Stomach smooth muscle (tissue), 2 donors: ENCODE measurements at regions not wholly inside any gene's neighbourhood (a gene's known extent, or its start where the extent isn't known, plus 50 kb on each side); places are given as distances from the start of the nearest gene placed in this dataset.
"Not testable (repeated sequence)": the region's sequence is repeated elsewhere in the genome, so short reads cannot be mapped to it uniquely, and the experiment has no call there.

Source experiments
- H3K27ac ChIP-seq: one replicate; pipeline ENCODE4 v1.7.0; 2013; ENCODE audit warnings: mild to moderate bottlenecking, low read length, inconsistent platforms
- H3K27me3 ChIP-seq, 2 donors: one replicate each; pipeline ENCODE4 v1.7.0; 2013; ENCODE audit warnings: low read length in 2 of 2; ENCODE audit not compliant: insufficient read depth in 2 of 2, control insufficient read depth in 1 of 2
- H3K36me3 ChIP-seq, 2 donors: one replicate each; pipeline ENCODE4 v1.7.0; 2013; ENCODE audit warnings: low read length in 2 of 2; ENCODE audit not compliant: control insufficient read depth in 2 of 2, insufficient read depth in 2 of 2
- H3K4me1 ChIP-seq: one replicate; pipeline ENCODE4 v1.7.0; 2013; ENCODE audit warnings: low read length; ENCODE audit not compliant: control insufficient read depth, insufficient read depth
- H3K4me3 ChIP-seq, 2 donors: one replicate each; pipeline ENCODE4 v1.7.0; 2013; ENCODE audit warnings: low read length in 2 of 2
- H3K9ac ChIP-seq, 2 donors: one replicate each; pipeline ENCODE4 v1.7.0; 2013; ENCODE audit warnings: low read length in 2 of 2, mild to moderate bottlenecking in 1 of 2
- H3K9me3 ChIP-seq, 2 donors: one replicate each; pipeline ENCODE4 v1.7.0; 2013; ENCODE audit warnings: low read length in 2 of 2; ENCODE audit not compliant: control insufficient read depth in 2 of 2
- donor health status: healthy.
- donor health status: Pancreatic carcinoma.

DNA sequence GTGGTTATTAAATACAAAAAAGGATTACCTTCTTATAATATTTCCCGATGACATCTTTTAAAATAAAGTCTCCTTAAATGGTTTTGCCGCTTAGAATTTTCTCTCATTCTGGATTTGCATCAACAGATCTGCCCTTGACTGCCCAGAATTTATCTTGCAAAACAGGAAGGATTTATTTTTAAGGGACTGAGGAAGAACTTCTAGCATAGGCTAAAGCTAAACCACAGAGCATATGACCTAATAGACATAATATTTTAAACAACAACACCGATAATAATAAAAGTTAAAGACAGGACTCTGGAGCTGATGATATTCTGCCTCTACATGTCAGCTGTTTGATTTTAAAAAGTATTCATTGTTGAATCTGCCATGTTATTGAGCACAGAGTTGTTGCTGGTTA, 145.3 kb upstream of the ADCY2 start:
- Histone ChIP-seq H3K9me3 (no peaks in the 10 kb centered on the region), H3K27me3 (no peaks in the 10 kb centered on the region), H3K36me3 (no peaks in the 10 kb centered on the region), H3K9ac (no peak overlapping the region), H3K4me1 (no peaks in the 10 kb centered on the region), H3K4me3 (no peak overlapping the region), H3K27ac (no peak overlapping the region)

DNA sequence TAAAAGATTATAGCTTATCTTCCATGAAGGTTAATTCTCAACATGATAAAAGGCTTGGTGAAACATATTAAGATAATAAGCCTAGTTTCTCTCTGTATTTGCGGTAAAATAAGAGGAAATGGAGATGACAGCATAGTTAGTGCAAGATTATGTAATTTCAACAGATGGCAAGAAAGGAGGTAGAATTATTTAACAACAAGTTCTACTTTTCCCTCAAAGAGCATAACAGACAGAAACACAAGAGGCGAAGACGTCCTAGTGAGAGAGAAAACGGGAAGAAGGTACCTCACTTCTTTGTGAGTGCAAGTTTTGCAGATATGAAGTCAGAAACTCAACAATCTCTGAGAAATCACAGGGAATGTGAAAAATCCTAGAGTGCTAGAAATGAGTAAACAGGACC, 144.8 kb upstream of the ADCY2 start:
- no peak overlapping the region for H3K9ac ChIP-seq
- H3K4me1 ChIP-seq = no peaks in the 10 kb centered on the region
- H3K36me3 ChIP-seq = no peaks in the 10 kb centered on the region
- H3K27me3 ChIP-seq = no peaks in the 10 kb centered on the region
- H3K4me3 ChIP-seq = no peak overlapping the region
- H3K27ac ChIP-seq = no peak overlapping the region
- H3K9me3 ChIP-seq = no peaks in the 10 kb centered on the region

GRCh38 chr5:7261049-7261448, 134.9 kb upstream of the ADCY2 start:
- H3K4me1 ChIP-seq = no peaks in the 10 kb centered on the region
- no peaks in the 10 kb centered on the region for H3K27me3 ChIP-seq
- no peak overlapping the region for H3K4me3 ChIP-seq
- no peak overlapping the region for H3K9ac ChIP-seq
- no peaks in the 10 kb centered on the region for H3K36me3 ChIP-seq
- no peaks in the 10 kb centered on the region for H3K9me3 ChIP-seq
- no peak overlapping the region for H3K27ac ChIP-seq

GRCh38 chr5:7261900-7262299, 134.0 kb upstream of the ADCY2 start:
- Histone ChIP-seq H3K27me3 (no peaks in the 10 kb centered on the region), H3K9me3 (no peaks in the 10 kb centered on the region), H3K9ac (no peak overlapping the region), H3K36me3 (no peaks in the 10 kb centered on the region), H3K4me1 (no peaks in the 10 kb centered on the region), H3K4me3 (no peak overlapping the region), H3K27ac (no peak overlapping the region)

GRCh38 chr5:7263398-7264015, 132.4 kb upstream of the ADCY2 start:
- H3K27me3 ChIP-seq, H3K4me1 ChIP-seq, H3K4me3 ChIP-seq, H3K36me3 ChIP-seq, H3K9me3 ChIP-seq, H3K27ac ChIP-seq, H3K9ac ChIP-seq: not testable (repeated sequence)

- not testable (repeated sequence) for H3K27me3 ChIP-seq, H3K9ac ChIP-seq, H3K4me3 ChIP-seq, H3K36me3 ChIP-seq, H3K4me1 ChIP-seq, H3K27ac ChIP-seq, H3K9me3 ChIP-seq
Measured at GRCh38 chr5:7265776-7266175, 130.2 kb upstream of the ADCY2 start.

DNA sequence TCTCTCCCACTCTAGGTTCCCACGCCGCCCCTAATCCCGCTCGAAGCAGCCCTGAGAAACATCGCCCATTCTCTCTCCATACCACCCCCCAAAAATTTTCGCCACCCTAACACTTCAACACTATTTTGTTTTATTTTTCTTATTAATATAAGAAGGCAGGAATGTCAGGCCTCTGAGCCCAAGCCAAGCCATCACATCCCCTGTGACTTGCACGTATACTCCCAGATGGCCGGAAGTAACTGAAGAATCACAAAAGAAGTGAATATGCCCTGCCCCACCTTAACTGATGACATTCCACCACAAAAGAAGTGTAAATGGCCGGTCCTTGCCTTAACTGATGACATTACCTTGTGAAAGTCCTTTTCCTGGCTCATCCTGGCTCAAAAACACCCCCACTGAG, 127.2 kb upstream of the ADCY2 start:
- not testable (repeated sequence) for H3K27ac ChIP-seq, H3K4me1 ChIP-seq, H3K9ac ChIP-seq, H3K36me3 ChIP-seq, H3K4me3 ChIP-seq, H3K27me3 ChIP-seq, H3K9me3 ChIP-seq

DNA sequence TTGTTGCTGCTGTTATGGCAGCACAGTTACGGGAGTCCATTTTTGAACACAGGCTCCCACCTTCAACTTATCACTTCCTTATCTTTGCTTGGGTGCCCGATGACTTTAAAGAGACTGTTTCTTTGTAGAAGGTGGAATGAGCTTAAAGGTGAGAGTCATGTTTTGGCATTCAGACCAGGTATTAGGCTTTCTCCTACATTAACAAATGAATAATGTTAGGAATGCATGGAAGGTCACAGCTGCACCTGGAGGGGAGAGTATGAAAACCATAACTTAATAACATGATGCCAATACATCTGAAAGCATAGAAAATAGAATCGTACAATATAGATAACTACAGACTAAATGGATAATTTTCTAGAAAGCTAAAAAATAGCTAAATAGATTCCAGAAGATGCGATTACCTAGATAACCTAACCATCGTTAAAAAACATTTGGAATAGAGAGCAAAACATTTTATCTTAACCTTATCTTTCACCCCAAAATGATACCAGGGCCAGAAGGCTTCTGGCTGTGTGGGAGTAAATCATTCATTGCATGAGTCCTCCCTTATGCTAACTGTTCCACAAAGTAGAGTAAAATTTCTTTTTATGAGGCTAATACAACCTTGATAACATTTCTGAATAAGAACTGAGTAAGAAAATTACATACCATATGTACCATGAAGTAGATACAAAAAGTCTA, 126.2 kb upstream of the ADCY2 start:
- Histone ChIP-seq H3K36me3 (no peaks in the 10 kb centered on the region), H3K4me1 (no peaks in the 10 kb centered on the region), H3K9ac (no peak overlapping the region), H3K4me3 (no peak overlapping the region), H3K9me3 (no peaks in the 10 kb centered on the region), H3K27me3 (no peaks in the 10 kb centered on the region), H3K27ac (no peak overlapping the region)

DNA sequence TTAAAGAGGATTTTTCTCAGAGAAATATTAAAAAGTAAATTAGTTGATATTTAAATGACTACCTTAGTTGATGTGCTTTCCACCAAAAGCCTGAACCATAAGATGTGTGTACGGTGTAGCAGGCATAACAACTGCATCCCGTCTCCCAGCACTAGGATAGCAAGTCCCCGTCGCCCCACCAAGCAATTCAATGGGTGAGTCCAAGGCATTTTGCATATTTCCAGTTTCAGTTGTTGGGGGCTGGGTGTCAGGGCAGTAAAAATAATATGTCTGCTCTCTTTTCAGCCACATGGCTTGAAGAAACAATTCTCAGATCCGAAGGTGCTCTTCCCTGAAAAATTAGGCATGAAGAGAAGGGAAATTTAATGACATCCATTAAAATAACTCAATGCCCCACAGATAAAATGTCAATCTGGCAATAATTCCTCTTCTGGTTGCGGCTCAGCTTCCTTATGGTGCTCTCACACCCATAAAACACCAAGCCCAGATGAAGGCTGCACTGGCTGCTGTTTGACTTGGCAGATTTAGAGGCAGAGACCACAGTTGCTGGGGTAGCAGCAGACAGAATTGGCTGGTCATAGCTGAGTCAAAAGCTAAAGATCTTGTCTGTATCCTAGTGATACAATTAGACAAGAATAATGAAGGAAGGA, 124.4 kb upstream of the ADCY2 start:
- Histone ChIP-seq H3K36me3 (no peaks in the 10 kb centered on the region), H3K27ac (no peak overlapping the region)

DNA sequence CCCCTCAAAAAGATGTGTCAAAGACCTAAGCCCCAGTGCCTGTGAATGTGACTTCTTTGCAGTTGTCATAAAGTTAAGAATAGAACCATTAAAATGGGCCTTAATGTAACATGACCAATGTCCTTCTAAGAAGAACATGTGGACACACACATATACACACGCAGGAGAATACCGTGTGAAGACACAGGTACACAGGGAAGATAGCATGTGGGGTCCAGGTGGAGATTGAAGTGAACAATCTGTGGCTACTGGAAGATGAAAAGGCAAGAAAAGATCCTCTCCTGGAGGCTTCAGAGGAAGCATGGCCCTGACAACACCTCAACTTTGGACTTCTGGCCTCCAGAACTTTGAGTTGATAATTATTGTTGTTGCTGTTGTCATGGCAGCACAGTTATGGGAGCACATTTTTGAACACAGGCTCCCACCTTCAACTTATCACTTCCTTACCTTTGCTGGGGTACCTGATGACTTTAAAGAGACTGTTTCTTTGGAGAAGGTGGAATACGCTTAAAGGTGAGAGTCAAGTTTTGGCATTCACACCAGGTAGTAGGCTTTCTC, 123.5 kb upstream of the ADCY2 start:
- Histone ChIP-seq H3K9me3 (no peaks in the 10 kb centered on the region), H3K27ac (no peak overlapping the region), H3K4me1 (no peaks in the 10 kb centered on the region), H3K36me3 (no peaks in the 10 kb centered on the region), H3K9ac (no peak overlapping the region), H3K4me3 (no peak overlapping the region), H3K27me3 (no peaks in the 10 kb centered on the region)

More for the DNA sequence above, 124.4 kb upstream of the ADCY2 start:
- Histone ChIP-seq H3K27me3 (no peaks in the 10 kb centered on the region), H3K4me3 (no peak overlapping the region), H3K4me1 (no peaks in the 10 kb centered on the region), H3K9ac (no peak overlapping the region), H3K9me3 (no peaks in the 10 kb centered on the region)

DNA sequence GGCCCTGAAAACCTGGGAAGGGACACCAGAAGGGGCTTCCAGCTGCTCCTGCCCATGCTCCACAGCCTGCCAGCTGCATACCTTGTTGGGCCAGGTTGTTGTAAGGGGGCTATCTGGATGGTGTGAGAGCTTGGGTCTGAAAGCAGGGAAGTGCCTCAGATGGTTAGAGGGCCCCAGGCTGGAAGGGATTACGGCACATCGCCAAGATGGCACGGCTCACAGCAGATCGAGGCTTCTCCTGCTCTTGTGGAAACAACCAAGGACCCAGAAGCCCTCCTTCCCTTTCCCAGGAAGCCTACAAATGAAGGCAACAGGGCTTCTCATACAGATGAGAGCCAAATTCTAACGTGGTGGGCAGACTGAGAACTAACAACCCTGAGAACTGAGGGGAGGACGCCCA, 121.7 kb upstream of the ADCY2 start:
- no peak overlapping the region for H3K27ac ChIP-seq
- no peaks in the 10 kb centered on the region for H3K9me3 ChIP-seq
- no peak overlapping the region for H3K9ac ChIP-seq
- no peaks in the 10 kb centered on the region for H3K36me3 ChIP-seq
- no peaks in the 10 kb centered on the region for H3K4me1 ChIP-seq
- no peaks in the 10 kb centered on the region for H3K27me3 ChIP-seq
- no peak overlapping the region for H3K4me3 ChIP-seq
